GM10266 (cell line): ENCODE measurements at regions not wholly inside any gene's neighbourhood (a gene's known extent, or its start where the extent isn't known, plus 50 kb on each side); places are given as distances from the start of the nearest gene placed in this dataset.

Source experiments
- DNase-seq: peaks from one replicate; pipeline ENCODE4 v3.0.0; 2012; ENCODE audit errors: extremely low spot score
- CTCF ChIP-seq: IDR thresholded peaks from 2 replicates; pipeline ENCODE4 v1.5.1; 2012; ENCODE audit warnings: mild to moderate bottlenecking, low read depth; ENCODE audit not compliant: control insufficient read depth, insufficient read depth; ENCODE audit errors: missing control alignments

DNA sequence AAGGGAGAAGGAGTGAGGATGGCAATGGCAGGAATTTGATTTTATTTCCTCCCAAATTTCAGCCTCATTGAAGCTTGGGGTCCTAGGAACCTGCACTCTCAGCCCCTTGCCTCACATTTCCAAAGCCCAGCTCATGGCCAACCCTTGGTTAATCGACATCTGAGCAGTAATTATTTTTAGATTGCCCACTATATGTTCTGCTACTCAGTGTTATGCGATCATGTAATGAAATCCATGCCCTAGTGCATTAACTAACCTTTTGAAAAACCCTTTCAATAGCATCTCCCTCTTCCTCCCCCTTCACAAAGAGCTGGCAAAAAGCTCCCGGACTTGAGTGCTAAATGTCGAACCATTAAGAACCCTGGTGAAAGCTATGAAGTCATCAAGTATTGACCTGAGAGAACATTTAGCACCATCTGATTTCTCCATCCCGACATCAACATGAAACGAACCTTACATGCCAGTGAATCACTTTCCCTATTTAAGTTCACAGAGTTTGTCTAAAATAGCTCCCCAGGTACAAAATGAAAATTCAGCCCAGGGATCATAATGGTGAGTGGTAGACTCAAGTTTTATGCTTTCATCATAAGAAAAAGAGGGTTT lies 59.2 kb upstream of the RPS6KA3 start:
- TF ChIP-seq CTCF = no peak
- no peak for DNase-seq

DNA sequence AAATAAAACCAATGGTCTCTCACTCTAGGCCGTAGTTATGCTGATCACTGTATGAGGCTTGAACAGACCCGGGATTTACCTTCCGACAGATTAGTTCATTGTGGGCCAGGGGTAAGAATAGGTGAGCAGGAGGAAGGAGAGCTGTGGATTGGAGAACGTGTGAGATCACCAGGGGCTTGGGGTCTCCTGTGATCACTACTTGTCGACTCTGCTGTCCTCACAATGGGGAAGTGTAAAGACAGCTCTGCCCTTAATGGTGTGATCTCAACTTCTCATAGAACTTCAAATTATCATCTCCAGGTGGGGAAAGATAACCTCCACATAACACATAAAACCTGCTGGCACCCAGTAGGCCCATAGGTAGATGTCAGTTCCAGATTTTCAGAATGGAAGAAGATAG lies 56.2 kb upstream of the RPS6KA3 start:
- no peak for TF ChIP-seq CTCF
- no peak for DNase-seq

GRCh38 chrX:20320461-20321159 lies 53.9 kb upstream of the RPS6KA3 start:
- TF ChIP-seq CTCF = no peak
- peak; percentile 23 for DNase-seq

DNA sequence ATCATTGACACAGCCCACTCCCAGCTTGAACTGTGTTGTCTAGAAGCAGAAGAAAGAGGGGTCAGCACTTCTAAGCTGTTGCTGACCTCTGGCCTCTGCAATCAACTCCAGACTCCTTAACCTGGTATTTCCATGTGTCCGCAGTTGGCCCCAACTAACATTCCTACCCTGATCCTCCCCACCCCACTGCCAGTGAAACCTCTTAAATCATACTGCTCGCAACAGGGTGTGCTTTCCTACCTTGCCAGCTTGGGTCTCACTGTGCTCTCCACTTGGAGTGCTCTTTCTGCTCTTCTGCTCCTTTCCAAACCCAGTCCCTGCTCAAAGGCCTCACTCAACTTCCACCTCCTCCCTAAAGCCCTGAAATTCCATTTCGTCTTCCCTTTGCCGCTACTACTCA lies 52.3 kb upstream of the RPS6KA3 start:
- no peak for DNase-seq
- no peak for TF ChIP-seq CTCF

DNA sequence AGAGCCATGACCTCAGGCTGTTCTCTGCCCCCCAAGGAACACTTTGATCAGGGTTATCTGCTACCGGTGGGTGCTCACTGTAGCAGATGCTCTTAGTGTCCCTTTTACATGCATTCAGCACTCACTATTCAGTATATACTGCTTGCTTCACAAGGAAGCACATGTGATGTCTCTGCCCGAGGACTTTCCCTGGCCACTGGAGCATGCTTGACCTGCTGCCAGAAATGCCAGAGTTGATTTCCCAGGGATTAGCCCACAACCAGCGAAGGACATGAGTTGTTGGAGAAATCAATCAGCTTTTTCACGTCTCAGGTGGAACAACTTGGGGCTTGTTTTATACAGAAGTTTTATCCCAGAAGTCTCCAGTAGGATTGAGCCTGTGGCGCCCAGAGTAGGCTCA lies 51.2 kb upstream of the RPS6KA3 start:
- no peak for DNase-seq
- no peak for TF ChIP-seq CTCF
